ENCODE measurements at regions not wholly inside any gene's neighbourhood (a gene's known extent, or its start where the extent isn't known, plus 50 kb on each side); places are given as distances from the start of the nearest gene placed in this dataset.

DNA sequence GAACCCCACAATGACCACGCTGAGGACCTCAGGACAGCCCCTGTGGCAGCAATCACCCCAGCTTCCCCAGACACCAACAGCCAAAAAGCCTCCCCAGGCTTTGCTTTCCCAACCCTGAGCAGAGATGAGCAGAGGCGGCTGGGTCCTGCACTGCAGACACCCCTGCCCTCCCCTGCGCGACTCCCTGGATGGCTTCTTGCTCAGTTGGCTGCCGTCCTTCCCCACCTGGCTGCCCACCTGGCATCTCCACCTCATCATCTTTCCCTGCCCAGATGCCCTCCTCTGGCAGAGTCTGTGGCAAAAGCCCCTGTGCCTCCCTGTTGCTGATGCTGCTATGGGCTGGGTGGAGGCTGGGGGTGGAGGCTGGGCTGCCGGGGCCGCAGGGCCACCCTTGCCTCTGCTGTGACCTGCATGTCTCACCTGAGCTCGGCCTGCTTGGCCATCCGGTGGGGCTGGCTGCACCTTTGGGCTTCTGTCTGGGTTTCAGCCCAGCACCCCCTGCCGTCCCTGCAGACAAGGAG, 567.7 kb downstream of the TCERG1L start:
- DNase-seq (ENCODE audit: low read depth in 2 of 2): no peak

DNA sequence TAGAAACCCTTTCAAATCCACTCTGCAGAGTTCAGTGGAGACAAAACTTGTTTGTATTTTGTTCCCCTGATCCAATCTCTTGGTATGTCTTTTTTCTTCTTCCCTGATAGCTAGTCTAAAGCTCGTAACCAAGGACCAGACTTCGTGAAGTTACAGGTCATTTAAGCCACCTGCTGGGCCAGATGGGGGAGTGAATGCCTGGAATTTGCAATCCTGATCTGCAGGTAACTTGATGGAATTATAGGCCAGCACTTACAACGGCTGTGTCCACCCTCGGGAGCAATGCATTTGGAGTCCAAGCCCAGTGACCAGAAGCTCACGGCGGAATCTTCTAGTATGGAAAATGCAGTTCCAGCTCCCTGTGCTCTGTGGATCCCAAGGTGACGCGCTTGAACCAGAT, 566.9 kb downstream of the TCERG1L start:
- no peak for DNase-seq (ENCODE audit: low read depth in 2 of 2)

DNA sequence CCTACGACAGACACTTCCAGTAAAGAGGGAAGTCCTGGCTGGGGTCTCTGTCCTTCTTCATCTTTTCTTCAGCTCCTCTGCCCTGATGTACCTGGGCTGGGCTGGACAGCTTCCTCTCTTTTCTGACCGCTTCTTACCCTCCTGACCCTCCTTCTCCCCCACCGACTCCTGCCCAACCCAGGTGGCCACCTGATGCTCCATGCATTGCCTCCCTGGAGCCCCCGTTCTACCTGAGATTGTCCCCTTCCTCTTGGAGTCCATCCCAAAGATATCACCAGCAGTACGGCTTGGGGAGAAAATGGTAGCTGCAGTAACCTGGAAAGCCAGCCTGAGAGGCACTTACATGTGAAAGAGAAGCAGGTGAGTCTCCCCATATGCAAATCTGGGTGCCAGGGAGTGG, 566.3 kb downstream of the TCERG1L start:
- no peak for DNase-seq (ENCODE audit: low read depth in 2 of 2)

DNA sequence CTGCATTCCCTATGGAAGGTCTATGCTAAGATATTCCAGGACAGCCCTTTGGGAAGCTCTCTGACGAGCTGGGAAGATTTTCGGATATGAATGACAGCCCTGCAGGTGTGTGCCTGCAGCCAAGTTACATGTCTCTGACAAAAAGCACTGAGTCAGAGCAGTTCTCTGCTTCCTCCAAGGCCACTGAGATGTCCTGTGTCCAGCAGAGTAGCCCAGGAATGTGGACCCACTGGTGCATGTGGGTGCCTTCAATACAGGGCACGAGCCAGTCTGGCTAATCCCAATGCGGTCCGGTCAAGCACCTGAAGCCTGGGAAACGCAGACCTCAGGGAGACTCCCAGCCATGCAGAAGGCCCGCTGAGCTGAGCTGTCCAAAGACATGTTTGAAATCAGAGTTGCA, 565.7 kb downstream of the TCERG1L start:
- no peak for DNase-seq (ENCODE audit: low read depth in 2 of 2)

DNA sequence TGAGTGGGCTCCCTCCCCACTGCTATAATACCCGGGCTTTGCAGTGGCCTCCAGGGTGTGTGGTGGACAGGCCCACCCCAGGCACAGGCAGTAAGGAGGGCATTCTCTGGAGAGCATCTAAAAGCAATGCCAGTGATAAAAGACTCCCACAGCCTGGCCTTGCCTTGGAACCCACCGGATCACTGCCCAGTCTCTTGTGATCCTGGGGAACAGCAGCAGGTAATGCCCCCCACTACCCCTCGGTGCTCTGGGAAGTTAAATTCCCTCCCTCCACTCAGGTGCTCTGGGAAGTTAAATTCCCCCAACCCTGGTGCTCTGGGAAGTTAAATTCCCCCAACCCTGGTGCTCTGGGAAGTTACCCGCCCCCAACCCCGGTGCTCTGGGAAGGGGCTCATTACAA, 565.2 kb downstream of the TCERG1L start:
- DNase-seq (ENCODE audit: low read depth in 2 of 2): no peak

DNA sequence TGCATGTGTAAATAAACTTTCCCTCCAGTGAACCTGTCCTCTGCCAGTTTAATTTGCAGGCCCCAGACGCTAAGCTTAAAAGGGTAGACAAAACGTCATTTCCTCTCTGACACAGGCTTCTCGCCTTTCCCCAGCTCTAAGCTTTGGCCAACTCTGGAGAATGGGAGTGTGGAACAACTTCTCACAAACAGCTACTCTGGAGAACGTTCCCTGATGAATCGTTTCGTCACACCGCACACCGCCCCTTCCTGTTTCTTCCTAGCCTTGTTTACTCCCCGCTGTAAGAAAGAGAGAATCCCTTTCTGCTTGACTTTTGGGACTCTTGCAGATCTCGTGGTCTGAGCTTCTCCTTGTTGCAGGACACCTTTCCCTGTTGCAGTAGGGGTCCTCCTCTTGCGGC, 564.2 kb downstream of the TCERG1L start:
- no peak for DNase-seq (ENCODE audit: low read depth in 2 of 2)

DNA sequence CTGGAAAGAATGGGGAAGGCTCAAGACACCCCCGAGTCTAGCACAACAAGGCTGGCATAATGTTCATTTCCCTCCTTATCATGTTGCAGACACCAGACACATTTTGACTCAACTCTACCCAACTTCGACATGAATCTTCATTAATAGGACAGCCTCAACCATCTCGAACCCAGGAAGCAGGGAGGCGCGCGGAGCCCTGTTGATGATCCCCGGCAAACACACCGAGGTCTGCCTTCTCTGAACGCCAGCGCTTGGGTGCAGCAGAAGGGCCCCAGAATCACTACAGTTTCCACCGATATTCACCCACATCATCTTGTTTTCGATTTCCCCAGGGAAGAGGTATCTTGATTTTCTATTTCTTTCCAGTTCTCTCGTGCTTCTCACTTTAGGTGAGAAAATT, 563.6 kb downstream of the TCERG1L start:
- no peak for DNase-seq (ENCODE audit: low read depth in 2 of 2)

DNA sequence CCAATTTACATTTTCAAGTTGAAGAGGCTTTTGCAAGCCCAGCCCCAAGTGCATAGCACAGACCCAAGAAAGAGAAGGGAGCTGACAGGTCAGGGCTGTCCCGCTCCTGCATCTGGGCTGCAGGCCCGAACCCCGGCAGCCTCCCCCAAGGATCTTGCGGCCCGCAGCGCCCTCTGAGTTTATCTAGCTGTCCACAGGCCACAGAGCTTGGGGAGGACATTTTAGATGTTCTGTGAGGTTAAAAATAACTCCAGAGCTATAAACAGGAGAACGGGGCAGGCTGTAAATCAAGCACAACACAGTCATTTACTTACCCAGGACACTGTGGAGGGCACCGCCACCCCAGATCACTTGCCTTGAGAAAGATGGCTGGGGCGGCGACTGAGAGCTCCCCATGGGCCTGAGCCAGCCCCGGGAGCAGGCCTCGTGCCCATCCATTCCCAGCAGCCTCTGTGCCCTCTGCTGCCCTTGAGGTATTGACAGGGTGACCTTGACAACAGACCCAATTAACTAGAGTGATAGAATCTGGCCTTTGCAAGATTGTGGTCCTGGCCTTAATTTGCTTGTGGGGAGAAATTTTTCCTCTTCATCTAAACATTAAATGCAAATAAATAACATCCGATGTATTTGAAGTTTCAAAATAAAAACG, 563.0 kb downstream of the TCERG1L start:
- no peak for DNase-seq (ENCODE audit: low read depth in 2 of 2)

DNA sequence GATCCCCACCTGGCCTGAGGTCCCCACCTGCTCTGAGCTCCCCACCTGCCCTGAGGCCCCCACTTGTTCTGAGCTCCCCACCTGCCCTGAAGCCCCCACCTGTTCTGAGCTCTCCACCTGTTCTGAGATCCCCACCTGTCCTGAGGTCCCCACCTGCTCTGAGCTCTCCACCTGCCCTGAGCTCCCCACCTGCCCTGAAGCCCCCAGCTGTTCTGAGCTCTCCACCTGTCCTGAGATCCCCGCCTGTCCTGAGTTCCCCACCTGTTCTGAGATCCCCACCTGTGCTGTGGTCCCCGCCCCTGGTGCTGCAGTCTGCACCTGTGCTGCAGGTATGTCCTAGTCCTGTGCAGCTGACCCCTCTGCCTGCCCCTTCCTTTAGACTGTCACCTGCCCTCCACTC, 561.6 kb downstream of the TCERG1L start:
- no peak for DNase-seq (ENCODE audit: low read depth in 2 of 2)

DNA sequence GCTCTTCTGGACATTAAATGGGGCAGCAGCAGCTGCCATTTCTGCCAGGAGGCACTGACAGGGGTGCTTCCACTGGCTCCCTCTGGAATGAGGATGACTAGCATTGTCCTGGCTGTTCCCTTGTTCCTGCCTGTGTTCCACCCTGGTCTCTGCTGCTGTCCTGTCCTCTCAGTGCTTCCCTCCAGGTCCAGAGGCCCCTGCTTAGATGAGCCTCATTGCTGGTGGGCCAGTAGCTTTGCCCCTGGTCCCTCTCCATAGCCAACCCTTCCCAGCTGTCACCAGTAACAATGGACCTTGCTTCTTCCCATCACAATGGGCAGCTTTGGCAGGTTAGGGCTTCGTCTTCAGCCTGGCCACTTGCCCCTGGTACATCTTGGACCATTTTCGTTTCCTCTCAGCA, 561.1 kb downstream of the TCERG1L start:
- DNase-seq (ENCODE audit: low read depth in 2 of 2): no peak

DNA sequence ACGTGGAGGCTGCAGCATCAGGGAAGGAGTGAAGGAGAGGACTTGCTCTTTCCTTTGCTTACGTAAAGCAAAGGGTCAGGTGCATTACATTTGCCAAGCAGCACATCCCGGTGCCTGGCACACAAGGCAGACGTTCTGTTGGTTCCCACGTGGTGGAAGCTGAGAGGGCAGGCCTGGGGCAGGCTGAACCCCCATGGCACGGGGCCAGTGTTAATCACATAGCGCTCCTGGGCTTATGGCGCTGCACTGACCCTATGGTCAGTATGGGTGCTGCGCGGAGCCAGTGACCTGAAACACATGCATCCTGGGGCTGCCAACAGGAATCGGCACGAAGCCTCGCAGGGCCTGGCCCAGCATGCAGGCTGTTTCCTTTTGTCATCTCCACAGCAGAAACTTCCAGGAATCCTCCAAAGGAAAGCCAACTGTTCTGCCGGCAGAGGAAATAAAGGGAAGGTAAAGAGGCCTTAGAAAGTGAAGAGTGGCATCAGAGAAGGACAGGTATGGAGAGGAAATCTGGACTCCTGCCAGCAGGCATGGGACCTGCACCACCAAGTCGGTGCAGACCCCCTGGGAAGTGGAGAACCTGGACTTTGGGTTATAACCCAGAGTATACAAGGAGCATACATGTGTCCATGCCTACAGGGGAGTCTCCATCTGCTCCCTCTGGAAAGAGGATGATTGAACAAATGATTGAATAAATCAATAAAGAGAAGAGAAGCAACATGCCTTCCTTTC, 560.2 kb downstream of the TCERG1L start:
- DNase-seq (ENCODE audit: low read depth in 2 of 2): no peak

DNA sequence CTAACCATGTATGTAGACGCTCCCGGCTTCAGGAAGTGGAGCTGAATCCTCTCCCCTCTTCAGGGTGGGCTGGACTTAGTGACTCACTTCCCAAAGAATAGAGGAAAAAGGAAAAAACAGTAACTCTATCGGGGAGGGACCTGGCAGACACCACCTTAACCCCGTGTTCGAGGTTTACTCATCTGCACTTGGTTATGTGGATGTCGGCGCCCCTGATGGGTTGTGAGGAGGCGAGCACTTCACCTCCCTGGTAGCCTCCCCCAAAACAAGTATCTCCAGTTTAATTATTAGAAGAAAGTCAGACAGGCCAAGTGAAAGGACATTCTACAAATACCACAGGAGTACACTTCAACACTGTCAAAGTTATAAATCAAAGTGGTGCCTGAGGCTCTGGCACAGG, 559.7 kb downstream of the TCERG1L start:
- no peak for DNase-seq (ENCODE audit: low read depth in 2 of 2)

DNA sequence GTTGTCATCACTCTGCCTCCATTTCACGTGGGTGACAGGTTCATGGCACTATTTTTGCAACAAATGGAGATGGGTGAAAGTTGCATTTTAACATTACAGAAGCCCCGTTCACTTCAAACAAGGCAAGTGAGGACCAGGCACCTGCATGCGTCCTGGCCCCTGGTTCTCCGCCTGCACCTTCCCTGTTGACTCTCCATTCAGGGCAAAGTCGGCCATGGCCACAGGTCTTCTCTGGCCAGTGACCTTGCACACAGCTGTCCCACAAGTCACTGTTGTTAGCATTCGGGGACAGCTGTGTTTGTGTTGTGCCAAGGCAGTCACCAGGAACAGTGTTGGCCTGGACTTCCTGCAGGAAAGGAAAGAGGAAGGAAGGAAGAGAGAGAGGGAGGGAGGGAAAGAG, 554.9 kb downstream of the TCERG1L start:
- DNase-seq (ENCODE audit: low read depth in 2 of 2): no peak

DNA sequence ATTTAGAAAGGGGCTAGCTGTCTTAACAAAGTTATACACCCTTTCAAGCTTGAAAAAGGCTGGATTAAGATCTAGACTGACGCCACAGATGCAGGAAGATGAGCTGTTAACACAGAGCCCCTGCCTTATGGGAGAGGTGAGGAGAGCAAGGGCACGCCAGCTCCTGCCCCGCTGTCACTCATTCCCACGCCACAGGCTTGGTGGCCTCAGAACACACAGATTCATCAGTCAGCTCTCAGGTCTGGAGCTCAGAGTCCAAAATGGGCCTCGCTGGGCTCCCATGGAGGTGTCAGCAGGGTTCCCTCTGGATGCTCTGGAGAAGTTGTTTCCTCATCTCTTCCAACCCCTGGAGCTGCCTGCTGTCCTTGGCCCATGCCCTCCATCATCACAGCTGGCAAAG, 554.2 kb downstream of the TCERG1L start:
- no peak for DNase-seq (ENCODE audit: low read depth in 2 of 2)

DNA sequence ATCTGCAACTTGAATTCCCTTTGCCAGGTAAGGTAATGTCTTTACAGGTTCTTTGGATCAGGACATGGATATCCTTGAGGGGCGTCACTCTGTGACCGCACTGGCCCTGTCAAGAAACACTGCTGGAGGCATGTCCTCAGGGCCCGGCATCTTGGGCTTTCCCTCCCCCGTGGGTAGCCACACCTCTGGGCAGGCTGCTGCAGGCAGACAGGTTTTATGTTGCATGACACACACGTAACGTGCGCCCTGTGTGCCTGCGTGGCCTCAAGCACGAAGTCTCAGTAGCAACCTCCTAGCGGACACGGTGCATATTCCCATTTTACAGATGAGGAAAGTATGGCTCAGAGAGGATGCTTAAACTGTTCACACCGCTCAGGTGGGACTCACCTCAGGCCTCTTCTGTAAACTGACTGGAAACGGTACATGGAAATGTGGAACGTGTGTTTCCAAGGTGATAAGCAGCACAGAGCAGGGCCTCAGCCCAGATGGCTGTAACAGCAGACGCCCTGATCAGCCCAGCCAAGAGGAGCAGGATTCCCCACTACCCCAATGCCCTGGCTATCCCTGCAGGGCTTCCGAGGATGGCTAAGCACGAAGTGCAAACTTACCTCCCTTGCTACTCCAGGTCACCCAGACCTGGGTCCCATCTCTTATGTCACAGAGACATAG, 553.6 kb downstream of the TCERG1L start:
- DNase-seq (ENCODE audit: low read depth in 2 of 2): no peak

DNA sequence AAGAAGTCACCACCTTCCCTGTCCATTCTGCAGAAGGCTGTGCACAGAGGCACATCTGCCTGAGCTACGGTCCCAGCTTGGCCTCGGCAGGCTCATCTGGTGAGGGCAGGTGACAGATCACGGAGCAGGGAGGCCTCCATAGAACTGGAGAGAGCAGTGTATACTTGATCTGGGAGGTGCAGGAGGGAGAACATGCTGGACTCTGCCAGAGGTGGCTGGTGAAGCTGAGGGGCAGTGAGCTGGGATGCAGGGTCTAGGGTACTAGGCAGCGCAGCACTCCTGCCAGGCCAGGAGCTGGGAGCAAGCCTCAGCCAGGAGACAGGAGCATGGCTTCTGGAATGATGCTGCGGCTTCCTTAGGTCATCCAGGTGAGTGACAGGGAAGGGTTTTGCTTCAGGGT, 553.0 kb downstream of the TCERG1L start:
- no peak for DNase-seq (ENCODE audit: low read depth in 2 of 2)

DNA sequence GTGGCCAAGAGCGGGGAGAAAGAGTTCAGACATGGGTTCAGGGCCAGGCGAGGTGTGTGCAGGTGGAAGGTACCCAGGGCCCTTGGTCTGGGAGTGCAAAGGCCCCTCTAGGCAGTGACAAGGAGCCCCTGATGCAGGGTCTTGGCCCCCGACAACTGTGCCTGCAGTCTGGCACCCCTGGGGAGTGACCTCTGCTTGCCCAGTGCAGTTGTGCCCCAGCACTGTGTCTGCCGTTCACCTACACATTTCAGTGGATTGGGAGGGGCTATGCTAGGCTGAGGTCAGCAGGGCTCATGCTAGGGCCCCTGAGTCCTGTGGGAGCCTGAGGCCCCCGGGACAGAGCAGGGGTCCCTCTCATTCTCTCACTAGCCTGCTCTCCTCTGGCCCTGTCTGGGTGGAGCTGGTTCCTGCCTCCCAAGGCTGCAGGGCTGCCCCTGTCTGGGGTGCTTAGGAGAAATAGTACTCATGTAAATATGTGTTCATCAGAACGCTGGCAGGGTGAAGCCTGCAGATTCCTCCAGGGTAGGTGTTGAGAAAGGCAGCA, 550.4 kb downstream of the TCERG1L start:
- DNase-seq (ENCODE audit: low read depth in 2 of 2): no peak

DNA sequence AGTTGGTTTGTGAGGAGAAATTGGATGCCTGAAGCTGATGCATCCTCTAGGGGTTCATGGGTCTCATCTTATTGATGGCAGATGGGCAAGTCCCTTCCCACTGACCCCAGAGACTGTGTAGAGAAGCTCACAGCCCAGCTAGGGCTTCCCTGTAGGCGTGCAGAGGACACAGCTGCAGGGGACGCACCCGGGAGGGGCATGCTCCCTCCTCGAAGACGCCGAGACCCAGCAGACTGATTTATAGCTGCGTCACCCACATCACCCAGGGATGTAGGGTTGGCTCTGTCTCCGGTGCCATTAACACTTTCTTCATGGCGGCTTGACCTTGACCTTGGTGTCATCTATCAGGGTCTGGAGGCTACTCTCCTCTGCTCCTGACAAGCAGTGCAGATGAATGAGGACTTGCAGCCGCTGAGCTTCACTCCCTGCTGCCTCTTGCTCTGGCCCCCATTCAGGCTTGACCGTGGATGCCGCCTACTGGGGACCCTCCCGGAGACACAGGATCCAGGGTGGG, 549.7 kb downstream of the TCERG1L start:
- DNase-seq (ENCODE audit: low read depth in 2 of 2): no peak

DNA sequence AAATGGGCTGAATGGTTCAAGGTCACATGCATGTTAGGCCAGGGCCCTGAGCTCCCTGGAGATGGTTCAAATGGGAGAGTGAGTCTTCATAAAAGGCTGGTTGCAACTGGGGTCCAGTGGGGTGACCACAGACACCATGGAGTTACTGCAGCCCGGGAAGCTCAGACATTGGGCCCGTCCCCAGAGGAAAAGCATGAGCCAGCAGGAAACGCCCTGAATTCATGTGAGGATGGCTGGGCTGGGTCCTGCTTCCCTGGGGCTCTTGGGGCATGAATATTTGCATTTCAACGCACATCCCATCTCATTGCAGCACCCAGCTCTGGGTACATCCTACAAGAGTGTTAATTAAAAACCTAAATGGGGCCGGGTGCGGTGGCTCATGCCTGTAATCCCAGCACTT, 549.0 kb downstream of the TCERG1L start:
- no peak for DNase-seq (ENCODE audit: low read depth in 2 of 2)

DNA sequence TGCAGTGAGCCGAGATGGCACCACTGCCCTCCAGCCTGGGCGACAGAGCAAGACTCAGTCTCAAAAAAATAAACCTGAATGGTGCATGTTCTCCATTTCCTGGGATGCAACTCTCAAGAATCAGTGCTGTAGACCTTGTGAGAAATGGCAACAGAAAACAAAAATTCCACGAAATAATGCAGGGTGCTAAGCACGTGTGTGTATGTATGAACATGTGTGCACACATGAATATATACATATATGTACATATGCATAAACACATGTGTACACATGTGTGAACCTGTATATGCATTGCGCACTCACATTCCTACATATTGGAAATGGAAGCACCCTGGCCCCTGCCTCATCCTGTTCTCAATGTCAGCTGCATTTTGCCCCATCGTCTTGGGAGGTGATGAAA, 548.5 kb downstream of the TCERG1L start:
- DNase-seq (ENCODE audit: low read depth in 2 of 2): no peak

DNA sequence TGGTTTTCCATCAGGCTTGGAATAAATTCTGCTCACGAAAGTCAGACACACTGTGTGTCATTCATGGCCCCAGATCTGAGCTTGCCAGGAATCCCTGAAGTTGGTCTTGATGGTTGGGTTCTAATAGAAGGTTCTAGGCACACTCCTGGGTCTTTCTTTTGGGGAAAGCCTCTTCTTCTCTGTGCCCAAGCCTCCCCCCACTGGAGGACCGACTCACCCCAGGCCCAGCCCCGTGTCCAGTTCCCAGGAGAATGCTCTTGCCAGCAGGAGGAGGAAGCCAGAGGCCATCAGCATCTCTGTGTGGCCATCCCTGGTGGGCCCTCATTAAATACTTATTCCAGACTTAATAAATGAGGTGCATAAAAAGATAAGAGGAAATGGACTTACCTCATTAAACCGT, 548.0 kb downstream of the TCERG1L start:
- DNase-seq (ENCODE audit: low read depth in 2 of 2): no peak

DNA sequence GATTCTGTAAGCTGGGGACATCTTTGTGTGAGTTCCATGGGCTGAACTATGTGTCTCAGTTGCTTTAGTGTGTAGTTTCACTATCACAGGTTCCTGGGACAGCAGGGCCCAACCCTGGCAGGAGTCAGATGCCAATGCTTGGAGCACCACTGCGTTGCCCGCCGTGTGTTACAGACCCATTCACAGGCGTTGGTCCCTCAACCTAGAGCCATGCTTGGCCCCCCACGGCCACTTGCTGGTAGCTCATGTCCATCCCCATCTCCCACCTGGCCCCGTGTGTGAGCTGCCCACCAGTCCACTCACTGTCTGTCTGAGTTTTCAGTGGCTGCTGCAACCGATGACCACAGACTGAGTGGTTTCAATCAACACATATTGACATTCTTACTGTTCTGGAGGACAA, 546.9 kb downstream of the TCERG1L start:
- DNase-seq (ENCODE audit: low read depth in 2 of 2): no peak

DNA sequence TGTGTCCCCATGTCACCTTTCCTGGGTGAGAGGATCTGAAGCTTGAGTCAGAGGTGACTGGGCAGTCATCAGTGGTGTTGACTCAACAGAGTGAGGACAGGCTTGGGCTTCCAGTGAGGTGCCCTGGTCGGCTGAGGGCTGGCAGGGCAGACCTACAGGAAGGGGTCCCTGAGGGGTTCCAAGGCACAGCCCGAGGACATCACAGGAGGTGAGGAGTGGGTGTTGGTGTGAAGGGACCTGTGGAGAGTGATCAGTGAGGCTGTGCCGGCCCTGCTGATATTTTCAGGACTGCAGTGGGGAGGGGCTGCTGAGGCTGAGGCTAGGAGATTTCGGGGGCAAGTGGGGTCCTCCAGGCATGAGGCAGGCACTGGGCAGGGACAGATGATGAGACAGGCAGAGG, 545.5 kb downstream of the TCERG1L start:
- DNase-seq (ENCODE audit: low read depth in 2 of 2): no peak

All from stimulated activated CD4-positive, alpha-beta T cell treated with anti-CD3 and anti-CD28 coated beads, Interleukin-12 subunit alpha, Interleukin-12 subunit beta, amount 100 ng/mL, for 24 hours (primary cell).